BJ (cell line): ENCODE measurements at regions not wholly inside any gene's neighbourhood (a gene's known extent, or its start where the extent isn't known, plus 50 kb on each side); places are given as distances from the start of the nearest gene placed in this dataset.

Experiments
- CTCF ChIA-PET: fragments of 350-600 bp; formaldehyde crosslinking; extraction: SDS; loops from one replicate; lab custom pipeline; 2021; ENCODE audit warnings: antibody characterized with exemption, inconsistent platforms; lab: Yijun Ruan, JAX
- POLR2A ChIA-PET: fragments of 300-600 bp; sonication (Branson Sonifier 250); formaldehyde crosslinking; extraction: SDS; loops from one replicate; lab custom pipeline; 2021; ENCODE audit warnings: antibody characterized with exemption; lab: Charles Lee
- DNase-seq: peaks from one replicate; pipeline ENCODE4 v3.0.0-alpha.2; 2011; ENCODE audit warnings: low read depth
- H3K27me3 ChIP-seq: 2 replicates; pipeline ENCODE4 v1.6.0; 2011; ENCODE audit warnings: low read length; ENCODE audit not compliant: control insufficient read depth, insufficient read depth
- H3K36me3 ChIP-seq: 2 replicates; pipeline ENCODE4 v1.5.1; 2011; ENCODE audit warnings: low read length; ENCODE audit not compliant: control insufficient read depth, insufficient read depth
- H3K4me3 ChIP-seq: 2 replicates; pipeline ENCODE4 v1.5.1; 2011; ENCODE audit warnings: low read depth, mild to moderate bottlenecking, control low read depth, low read length
- CTCF ChIP-seq: IDR thresholded peaks from 2 replicates; pipeline ENCODE4 v1.5.1; 2011; ENCODE audit warnings: low read depth, mild to moderate bottlenecking, control low read depth, inconsistent platforms, low read length, moderate library complexity; ENCODE audit not compliant: insufficient read depth

- Histone ChIP-seq H3K36me3 (no peaks in the 10 kb centered on the region), H3K4me3 (no peak overlapping the region), H3K27me3 (no peaks in the 10 kb centered on the region; the same call in 1 of the 2 replicates)
- no peak for TF ChIP-seq CTCF
- CTCF ChIA-PET, result interaction anchor here (1.6 kb wide), 1 partner anchor 13 kb away, joined by 4 read pairs; no protein-coding TSS in a partner anchor
- POLR2A ChIA-PET, result no interaction called here
- DNase-seq, result no peak
These were observed 61.2 kb downstream of the FAT3 start for GRCh38 chr11:92285776-92286175.

DNA sequence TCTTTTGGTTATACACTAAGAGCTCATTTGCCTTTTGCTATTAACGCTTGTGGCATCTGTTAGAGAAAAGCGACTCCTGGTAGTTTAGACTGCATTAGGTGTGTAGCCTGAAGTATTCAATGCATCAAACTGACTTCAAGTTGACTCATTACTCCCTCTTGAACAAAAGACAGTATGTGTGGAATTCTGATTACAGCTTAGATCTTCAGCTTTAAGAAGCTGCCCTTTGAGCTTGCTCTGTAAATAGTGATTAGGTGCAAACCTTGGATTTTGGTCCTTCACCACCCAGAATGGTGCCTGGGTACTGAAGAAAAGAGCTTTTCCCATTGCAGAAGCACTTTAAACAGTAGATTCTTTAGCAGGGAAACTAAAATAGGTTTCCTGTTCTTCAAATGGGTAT lies 62.1 kb downstream of the FAT3 start:
- TF ChIP-seq CTCF, result no peak
- Histone ChIP-seq H3K36me3 (no peaks in the 10 kb centered on the region), H3K4me3 (no peak overlapping the region), H3K27me3 (no peaks in the 10 kb centered on the region; the same call in 1 of the 2 replicates)
- CTCF ChIA-PET, result interaction anchor here (0.9 to 1.6 kb wide), 3 partner anchors 12 to 23 kb away, joined by 3 to 4 read pairs (median 4); no protein-coding TSS in a partner anchor
- POLR2A ChIA-PET, result no interaction called here
- DNase-seq, result no peak

- no peak for DNase-seq
- Histone ChIP-seq H3K27me3 (no peaks in the 10 kb centered on the region), H3K4me3 (no peak overlapping the region), H3K36me3 (no peaks in the 10 kb centered on the region)
- CTCF ChIA-PET, result no interaction called here
- no peak for TF ChIP-seq CTCF
- POLR2A ChIA-PET, result interaction anchor here (0.6 kb wide), 1 partner anchor 141 kb away, joined by 3 read pairs; no protein-coding TSS in a partner anchor
These were observed 70.8 kb downstream of the FAT3 start for GRCh38 chr11:92295175-92296137.

- CTCF ChIA-PET, result no interaction called here
- no peaks in the 10 kb centered on the region for H3K36me3 ChIP-seq
- no peak for DNase-seq
- no peaks in the 10 kb centered on the region for H3K27me3 ChIP-seq
- no peak for TF ChIP-seq CTCF
- POLR2A ChIA-PET, result no interaction called here
- H3K4me3 ChIP-seq, result no peak overlapping the region
These were observed 71.5 kb downstream of the FAT3 start for GRCh38 chr11:92296138-92296515.

- CTCF ChIA-PET, result interaction anchor here (1.4 kb wide), 1 partner anchor 11 kb away, joined by 4 read pairs; no protein-coding TSS in a partner anchor
- no peak for TF ChIP-seq CTCF
- POLR2A ChIA-PET, result no interaction called here
- no peak for DNase-seq
- no peak overlapping the region for H3K4me3 ChIP-seq
- no peaks in the 10 kb centered on the region for H3K27me3 ChIP-seq
- no peaks in the 10 kb centered on the region for H3K36me3 ChIP-seq
These were observed 73.2 kb downstream of the FAT3 start for GRCh38 chr11:92297567-92298553.
